ENCODE measurements at regions not wholly inside any gene's neighbourhood (a gene's known extent, or its start where the extent isn't known, plus 50 kb on each side); places are given as distances from the start of the nearest gene placed in this dataset.

DNA sequence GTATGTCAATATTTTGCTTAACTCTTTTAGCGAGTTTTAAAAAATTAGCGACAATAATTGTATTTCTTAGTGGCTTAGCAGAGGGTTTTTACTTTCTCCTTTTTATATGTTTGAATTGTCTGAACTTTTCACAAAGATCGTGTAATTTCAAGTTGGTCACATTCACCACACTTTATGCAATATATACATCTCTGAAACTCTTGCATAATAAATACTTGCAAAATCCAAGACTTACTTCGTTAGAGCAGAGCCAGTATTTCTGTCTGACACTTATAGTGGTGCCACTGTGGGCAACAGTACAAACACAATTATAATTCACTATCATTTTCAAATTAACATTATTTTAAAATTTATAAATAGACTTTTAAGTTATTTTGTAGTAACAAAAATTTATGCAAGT, 62.0 kb downstream of the SUCNR1 start:
- DNase-seq (ENCODE audit: low spot score) = no peak

GRCh38 chr3:151940481-151940880, 67.0 kb downstream of the SUCNR1 start:
- no peak for DNase-seq (ENCODE audit: low spot score)

- DNase-seq (ENCODE audit: low spot score) = no peak
Observed at GRCh38 chr3:151943539-151943938, 70.1 kb downstream of the SUCNR1 start.

GRCh38 chr3:151944356-151944755, 70.9 kb downstream of the SUCNR1 start:
- DNase-seq (ENCODE audit: low spot score) = no peak

DNA sequence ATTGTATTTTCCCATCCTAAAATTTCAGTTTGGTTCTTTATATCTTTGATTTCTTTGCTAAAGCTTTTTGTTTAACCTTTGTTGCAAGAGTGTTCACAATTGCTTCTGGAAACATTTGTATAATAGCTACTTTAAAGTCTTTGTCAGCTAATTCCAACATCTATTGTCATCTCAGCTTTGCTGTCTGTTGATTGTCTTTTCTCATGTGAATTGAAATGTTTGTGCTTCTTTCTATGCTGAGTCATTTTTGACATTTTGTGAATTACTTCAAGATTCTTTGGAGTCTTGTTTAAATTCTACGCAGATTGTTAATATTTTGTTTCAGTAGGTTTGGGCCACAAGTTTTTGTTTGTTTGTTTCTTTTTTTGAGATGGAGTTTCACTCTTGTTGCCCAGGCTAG, 73.2 kb downstream of the SUCNR1 start:
- no peak for DNase-seq (ENCODE audit: low spot score)

GRCh38 chr3:151949706-151950105, 76.3 kb downstream of the SUCNR1 start:
- no peak for DNase-seq (ENCODE audit: low spot score)

DNA sequence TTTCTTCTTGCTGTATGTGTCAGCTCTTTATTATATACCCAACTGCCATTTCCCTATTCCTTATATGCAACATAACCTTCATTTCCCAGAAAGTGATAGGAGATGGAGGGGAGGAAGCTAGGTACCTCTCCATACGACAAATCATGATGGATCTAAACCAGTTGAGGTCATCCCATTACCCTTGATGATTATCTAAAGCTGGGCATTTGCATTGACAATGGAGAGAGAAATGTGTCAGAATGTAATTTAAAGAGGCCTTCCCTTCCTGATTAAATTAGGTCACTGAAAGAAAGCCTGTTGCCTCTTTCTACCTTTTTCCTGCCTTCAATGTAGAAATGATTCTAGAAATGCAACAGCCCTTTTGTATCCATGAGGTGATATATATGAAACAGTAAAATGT, 81.9 kb downstream of the SUCNR1 start:
- no peak for DNase-seq (ENCODE audit: low spot score)

DNA sequence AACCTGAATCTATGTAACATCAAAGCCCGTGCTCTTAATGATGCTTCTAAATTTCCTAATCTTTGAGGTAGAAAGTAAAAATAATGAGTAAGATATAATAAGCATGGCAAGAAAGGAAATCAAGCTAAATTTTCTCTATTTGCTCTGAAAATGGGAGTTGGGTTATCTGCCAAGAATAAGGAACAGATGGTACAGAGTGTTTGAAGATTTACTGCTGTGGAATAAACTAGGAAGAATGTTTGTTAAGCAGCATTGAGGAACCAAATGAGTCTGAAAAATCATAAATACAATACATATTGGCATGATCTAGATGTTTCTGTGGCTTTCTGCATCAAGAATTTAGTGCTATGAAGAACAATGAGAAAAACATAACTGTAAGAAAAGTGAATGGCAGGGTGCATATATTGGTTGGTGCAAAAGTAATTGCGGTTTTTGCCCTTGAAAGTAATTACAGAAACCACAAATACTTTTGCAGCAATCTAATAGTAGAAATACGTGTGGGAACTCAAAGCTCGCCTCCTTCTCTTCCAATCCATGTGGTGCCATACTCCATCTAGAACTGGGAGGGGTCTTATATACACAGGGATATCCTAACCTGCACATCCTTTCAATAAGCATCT, 87.6 kb downstream of the SUCNR1 start:
- peak; percentile 11 for DNase-seq (ENCODE audit: low spot score)

GRCh38 chr3:151962352-151962751, 88.9 kb downstream of the SUCNR1 start:
- DNase-seq (ENCODE audit: low spot score) = no peak

DNA sequence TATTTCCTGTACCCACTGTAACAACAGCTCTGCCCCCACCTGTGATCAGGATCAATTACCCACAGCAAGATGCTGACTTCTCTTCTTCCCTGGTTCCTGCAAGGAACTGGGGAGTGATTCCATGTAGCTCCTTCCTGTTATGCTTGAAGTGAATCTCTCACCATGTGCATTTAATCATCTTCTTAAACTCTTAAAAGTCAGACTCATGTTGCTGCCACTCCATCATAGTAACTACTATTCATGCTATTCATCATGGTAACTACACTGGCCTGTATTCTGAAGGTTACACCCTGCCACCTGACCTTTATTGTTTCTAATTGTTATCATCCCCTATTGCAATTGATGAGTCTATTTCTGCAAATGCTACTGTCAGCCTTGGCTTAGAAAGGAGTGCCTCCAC, 89.5 kb downstream of the SUCNR1 start:
- DNase-seq (ENCODE audit: low spot score) = no peak

GRCh38 chr3:151964743-151965142, 91.3 kb downstream of the SUCNR1 start:
- no peak for DNase-seq (ENCODE audit: low spot score)

DNA sequence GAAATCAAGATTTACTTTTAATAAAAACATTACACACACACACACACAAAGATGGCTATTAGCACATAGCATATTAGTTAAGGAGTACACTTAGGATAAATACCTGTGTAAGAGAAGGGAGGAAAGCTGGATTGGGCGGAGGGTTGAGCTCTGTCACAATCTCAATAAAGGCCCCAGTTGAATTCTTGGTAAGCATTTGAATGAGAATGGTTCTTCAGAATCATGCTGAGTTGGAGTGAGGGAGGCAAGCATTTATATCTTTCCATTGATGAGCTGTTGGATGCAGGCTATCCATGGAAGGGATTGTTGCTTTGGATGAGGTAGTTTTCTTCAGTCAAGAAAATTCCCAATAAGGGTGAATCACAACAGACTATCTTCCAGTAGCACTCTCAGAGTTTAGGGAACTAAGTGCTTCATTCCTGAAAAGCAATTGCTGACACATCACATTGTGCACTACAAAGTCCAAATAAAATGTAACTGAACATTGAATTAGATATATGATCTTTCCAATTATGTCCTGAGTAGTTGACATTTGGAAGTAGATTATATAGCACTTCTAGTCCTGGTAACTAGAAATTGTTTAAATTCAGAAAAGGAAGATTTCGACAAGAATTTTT, 95.7 kb downstream of the SUCNR1 start:
- no peak for DNase-seq (ENCODE audit: low spot score)

DNA sequence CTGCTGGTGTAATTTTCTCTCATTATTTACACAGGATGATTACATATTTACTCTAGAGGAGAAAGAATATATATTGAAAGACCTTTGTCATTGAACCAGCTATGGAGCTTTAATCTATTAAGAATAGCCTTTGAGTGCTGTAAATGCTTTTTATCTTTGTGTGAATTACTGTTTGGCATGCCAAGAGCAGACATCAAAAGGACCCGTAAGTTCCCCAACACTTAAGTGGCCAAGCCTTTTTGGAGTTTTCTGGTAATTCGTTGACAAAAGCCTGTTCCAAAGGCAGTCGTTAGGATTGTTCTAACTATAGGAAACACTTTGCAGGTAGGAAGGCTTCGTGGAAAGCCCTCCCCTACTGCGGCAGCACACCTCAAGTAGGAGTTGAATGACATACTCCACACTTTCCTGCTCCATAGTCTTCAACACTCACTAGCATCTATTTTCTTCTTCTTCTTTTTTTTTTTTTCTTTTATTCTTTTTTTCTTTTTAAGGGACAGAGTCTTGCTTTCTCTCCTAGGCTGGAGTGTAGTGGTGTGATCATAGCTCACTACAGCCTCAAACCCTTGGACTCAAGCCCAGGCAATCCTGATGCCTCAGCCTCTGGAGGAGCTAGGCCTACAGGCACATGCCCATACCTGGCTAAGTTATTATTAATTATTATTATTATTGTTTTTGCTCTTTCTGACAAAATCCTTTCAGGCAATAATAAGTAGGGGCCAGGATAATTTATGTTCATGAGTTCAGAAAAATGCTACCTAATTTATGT, 98.6 kb downstream of the SUCNR1 start:
- no peak for DNase-seq (ENCODE audit: low spot score)

DNA sequence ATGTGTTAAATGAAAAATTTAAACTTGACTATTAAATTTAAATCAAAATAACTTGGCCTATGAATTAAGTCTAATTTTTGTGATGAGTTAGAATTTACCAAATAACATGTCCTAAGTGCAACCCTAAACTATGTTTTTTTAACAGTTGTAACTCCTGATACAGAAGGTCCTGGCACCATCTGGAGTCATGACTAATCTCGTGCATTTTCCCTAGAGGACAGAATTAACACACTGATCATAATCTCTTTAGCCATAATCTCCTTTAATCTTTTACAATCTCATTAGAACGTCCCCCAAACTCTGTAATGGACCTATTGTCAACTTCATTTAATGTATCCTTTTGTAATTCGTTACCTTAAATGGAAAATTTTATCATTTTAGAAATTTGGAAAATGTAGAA, 100.6 kb downstream of the SUCNR1 start:
- no peak for DNase-seq (ENCODE audit: low spot score)

- DNase-seq (ENCODE audit: low spot score) = no peak
Observed at GRCh38 chr3:151976211-151977050, 103.0 kb downstream of the SUCNR1 start.

GRCh38 chr3:151979906-151980305, 106.5 kb downstream of the SUCNR1 start:
- DNase-seq (ENCODE audit: low spot score) = no peak

DNA sequence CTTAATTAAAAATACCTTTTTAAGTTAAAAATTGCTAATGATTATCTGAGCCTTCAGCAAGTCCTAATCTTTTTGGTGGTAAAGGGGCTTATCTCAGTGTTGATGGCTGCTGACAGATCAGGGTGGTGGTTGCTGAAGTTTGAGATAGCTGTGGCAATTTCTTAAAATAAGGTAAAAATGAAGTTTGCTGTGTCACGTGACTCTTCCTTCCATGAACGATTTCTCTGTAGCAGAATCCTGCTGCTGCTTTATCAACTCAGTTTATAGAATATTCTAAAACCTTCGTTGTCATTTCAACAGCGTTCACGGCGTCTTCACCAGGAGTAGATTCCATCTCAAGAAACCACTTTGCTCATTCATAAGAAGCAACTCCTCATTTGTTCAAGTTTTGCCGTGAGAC, 110.1 kb downstream of the SUCNR1 start:
- DNase-seq (ENCODE audit: low spot score) = no peak

DNA sequence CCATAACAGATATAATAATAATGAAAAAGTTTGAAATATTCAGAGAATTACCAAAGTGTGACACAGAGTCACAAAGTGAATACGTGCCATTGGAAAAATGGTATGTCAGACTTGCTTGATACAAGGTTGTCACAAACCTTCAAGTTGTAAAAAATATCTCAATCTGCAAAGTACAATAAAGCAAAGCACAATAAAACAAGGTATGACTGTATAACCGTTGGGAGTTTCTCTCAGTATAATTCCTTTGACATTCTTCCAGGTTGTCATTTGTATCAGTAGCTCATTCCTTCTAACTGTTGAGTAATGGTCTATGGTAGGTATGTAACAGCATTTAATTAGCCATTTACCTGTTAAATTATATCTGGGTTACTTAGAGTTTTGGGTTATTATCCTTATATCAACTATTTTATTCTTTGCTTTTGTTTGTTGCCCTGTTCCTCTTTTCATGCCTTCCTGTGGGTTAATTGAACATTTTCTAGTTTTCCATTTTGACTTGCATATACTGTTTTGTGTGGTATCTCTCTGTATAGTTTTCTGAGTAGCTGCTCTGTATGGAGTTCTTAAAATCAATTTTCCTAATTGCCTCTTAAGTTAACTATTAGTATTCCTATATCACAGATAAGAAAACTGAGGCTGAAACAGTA, 112.5 kb downstream of the SUCNR1 start:
- DNase-seq (ENCODE audit: low spot score) = no peak

DNA sequence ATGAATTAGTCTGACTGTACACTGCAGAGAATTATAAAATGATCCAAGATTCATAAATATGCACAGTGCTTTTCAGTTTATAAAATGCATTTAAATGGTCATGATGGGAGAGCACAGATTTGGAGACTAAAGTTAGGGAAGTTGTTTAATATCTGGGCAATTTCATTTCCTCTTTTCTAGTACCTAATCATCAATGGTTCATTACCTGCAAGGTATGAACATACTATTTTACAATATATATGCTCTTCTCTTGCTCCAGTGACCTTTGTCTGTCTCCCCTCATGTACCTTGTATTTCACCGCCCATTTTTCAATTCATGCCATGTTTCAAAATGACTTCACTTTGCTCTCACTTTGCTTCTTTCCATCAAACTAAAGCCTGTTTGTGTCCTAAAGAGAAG, 114.5 kb downstream of the SUCNR1 start:
- no peak for DNase-seq (ENCODE audit: low spot score)

DNA sequence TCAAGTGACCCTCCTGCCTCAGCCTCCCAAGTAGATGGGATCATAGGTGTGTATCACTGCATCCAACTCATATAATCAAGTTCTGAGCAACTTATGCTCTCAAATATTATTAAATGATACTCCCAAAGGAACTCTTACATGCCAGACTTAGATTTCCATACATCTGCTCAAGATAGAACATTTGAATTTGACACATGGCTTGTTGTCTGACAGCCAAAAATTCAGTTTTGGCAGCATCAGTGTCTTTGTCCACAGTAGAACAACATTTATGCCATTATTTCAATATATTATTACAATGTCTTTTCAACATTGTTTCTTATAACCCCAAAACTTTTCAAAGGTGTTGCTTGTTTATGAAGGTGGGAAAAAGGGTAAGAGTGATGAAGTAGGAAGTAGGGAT, 116.2 kb downstream of the SUCNR1 start:
- DNase-seq (ENCODE audit: low spot score) = no peak

DNA sequence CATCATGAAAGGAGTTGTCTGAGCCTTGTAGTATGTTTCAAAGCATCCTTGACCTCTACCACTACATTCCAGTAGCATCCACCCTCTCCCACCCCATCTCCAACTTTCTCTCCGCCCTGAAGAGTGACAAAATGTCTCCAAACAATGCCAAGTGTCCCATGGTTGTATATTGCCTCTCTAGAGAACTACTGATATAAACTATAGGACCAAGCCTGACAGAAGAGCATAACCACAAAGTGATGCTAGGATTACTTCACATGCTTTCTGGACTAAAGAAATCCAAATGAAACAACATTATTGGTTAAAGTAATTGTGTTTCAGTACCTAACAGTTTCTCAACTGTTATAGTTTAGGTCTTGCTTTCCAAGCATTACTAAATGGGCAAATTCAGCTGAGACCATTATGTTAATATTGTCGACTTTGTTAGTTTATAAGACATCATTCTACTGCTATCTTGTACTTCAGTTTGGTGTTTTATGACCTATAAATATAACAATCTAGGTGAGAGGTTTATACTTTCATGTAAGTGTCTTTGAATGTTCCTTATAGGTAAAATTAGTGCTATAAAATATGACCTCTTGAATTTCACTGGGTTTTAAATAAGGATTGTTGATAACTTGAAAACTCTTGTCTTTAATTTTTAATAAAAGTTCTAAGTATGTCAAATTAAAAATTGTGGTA, 117.4 kb downstream of the SUCNR1 start:
- no peak for DNase-seq (ENCODE audit: low spot score)
